Peyer's patch (tissue), 4 donors: ENCODE measurements at regions not wholly inside any gene's neighbourhood (a gene's known extent, or its start where the extent isn't known, plus 50 kb on each side); places are given as distances from the start of the nearest gene placed in this dataset.

Source experiments
- DNase-seq, 3 donors: peaks; one replicate each; pipeline ENCODE4 v3.0.0-alpha.2; 2017 to 2019
- H3K27ac ChIP-seq, 4 donors: fragments of 200-600 bp; sonication (generic); one replicate each; pipeline ENCODE4 v1.5.1; 2016 to 2019
- H3K27me3 ChIP-seq, 2 donors: fragments of 200-600 bp; sonication (generic); one replicate each; pipeline ENCODE4 v1.5.1; 2019
- H3K36me3 ChIP-seq, 3 donors: fragments of 200-600 bp; sonication (generic); one replicate each; pipeline ENCODE4 v1.5.1; 2016 to 2019
- H3K4me1 ChIP-seq, 4 donors: fragments of 200-600 bp; sonication (generic); one replicate each; pipeline ENCODE4 v1.5.1; 2016 to 2019
- H3K4me3 ChIP-seq, 4 donors: fragments of 200-600 bp; sonication (generic); 1 replicate in 3 of 4; 2 replicates in 1 of 4; pipeline ENCODE4 v1.5.1; 2016 to 2019; ENCODE audit warnings: mild to moderate bottlenecking in 1 of 4
- H3K9me3 ChIP-seq, 4 donors: fragments of 200-600 bp; sonication (generic); one replicate each; pipeline ENCODE4 v1.5.1; 2016 to 2019; ENCODE audit warnings: mild to moderate bottlenecking in 1 of 4
- POLR2A ChIP-seq, 2 donors: fragments of 450-650 bp; IDR thresholded peaks; one replicate each; pipeline ENCODE4 v1.5.1; 2017; ENCODE audit warnings: antibody characterized with exemption in 2 of 2, mild to moderate bottlenecking in 2 of 2, moderate library complexity in 2 of 2
- TF ChIP-seq, protein P1 (sequence below), 6 experiments: fragments of 450-650 bp in 4 of 6; fragments of 200-600 bp in 2 of 6; sonication (generic) in 1 of 6; IDR thresholded peaks; one replicate each; pipeline ENCODE4 v1.5.1; 2017 to 2019; ENCODE audit warnings: antibody characterized with exemption in 6 of 6, mild to moderate bottlenecking in 3 of 6, moderate library complexity in 1 of 6

DNA sequence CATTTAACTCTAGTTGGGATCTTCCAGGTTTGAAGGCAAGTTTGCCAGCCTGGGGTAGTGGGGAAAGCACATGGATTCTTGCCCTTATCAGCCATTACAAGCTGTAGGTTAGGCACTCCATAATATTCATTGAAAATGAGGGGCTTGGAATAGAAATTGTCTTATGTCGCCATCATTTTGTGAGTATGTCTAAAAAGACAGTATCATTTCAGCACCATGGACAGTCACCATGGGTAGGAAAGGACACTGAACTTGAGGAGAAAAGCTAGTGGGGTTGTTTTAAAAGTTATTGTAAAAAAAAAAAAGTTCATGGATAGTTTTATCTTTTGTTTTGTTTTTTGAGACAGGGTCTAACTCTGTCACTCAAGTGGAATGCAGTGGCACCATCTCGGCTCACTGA lies 356.1 kb downstream of the HNRNPD start:
- no peak for DNase-seq
- H3K36me3 ChIP-seq = no peaks in the 10 kb centered on the region

DNA sequence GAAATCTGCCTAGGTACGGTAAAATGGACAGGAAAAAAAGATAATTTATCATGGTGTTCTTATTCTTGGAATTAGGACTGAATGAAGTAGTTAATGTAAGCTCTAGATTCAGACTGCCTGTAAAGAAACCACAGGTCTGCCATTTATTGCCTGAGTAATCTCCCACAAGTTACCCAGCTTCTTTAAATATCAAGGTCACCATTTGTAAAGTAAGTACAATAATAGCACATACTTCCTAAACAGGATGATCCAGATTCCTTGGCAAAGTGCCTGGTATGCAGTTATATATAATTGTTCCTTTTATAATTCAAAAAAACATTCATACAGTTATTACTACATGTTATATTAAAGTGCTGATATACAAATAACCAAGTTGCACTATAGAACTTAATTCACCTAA lies 368.6 kb downstream of the HNRNPD start:
- Histone ChIP-seq H3K9me3 (peaks cover 0 to 5% (median 0%) of the 10 kb centered on the region in 4 donors), H3K27me3 (no peaks in the 10 kb centered on the region), H3K27ac (no peak overlapping the region), H3K4me1 (no peaks in the 10 kb centered on the region), H3K4me3 (no peak overlapping the region), H3K36me3 (no peaks in the 10 kb centered on the region)
- no peak for DNase-seq
- TF ChIP-seq POLR2A (IDR thresholded peaks at IDR 0.05) = no peak
- TF ChIP-seq, protein P1, sequence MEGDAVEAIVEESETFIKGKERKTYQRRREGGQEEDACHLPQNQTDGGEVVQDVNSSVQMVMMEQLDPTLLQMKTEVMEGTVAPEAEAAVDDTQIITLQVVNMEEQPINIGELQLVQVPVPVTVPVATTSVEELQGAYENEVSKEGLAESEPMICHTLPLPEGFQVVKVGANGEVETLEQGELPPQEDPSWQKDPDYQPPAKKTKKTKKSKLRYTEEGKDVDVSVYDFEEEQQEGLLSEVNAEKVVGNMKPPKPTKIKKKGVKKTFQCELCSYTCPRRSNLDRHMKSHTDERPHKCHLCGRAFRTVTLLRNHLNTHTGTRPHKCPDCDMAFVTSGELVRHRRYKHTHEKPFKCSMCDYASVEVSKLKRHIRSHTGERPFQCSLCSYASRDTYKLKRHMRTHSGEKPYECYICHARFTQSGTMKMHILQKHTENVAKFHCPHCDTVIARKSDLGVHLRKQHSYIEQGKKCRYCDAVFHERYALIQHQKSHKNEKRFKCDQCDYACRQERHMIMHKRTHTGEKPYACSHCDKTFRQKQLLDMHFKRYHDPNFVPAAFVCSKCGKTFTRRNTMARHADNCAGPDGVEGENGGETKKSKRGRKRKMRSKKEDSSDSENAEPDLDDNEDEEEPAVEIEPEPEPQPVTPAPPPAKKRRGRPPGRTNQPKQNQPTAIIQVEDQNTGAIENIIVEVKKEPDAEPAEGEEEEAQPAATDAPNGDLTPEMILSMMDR (IDR thresholded peaks at IDR 0.05) = no peak

More for the DNA sequence above, 356.1 kb downstream of the HNRNPD start:
- Histone ChIP-seq H3K9me3 (no peaks in the 10 kb centered on the region), H3K27me3 (no peaks in the 10 kb centered on the region), H3K4me3 (no peak overlapping the region), H3K4me1 (no peaks in the 10 kb centered on the region), H3K27ac (no peak overlapping the region)
- TF ChIP-seq, protein P1 (IDR thresholded peaks at IDR 0.05) = no peak
- no peak for TF ChIP-seq POLR2A (IDR thresholded peaks at IDR 0.05)

- Histone ChIP-seq H3K4me3 (no peak overlapping the region), H3K27ac (no peak overlapping the region), H3K27me3 (no peaks in the 10 kb centered on the region), H3K36me3 (no peaks in the 10 kb centered on the region), H3K4me1 (no peaks in the 10 kb centered on the region), H3K9me3 (peaks cover 0 to 2% (median 0%) of the 10 kb centered on the region in 4 donors)
- TF ChIP-seq, protein P1 (IDR thresholded peaks at IDR 0.05) = no peak
- no peak for TF ChIP-seq POLR2A (IDR thresholded peaks at IDR 0.05)
- DNase-seq = no peak
Measured at GRCh38 chr4:81997313-81997712, 376.5 kb downstream of the HNRNPD start.

DNA sequence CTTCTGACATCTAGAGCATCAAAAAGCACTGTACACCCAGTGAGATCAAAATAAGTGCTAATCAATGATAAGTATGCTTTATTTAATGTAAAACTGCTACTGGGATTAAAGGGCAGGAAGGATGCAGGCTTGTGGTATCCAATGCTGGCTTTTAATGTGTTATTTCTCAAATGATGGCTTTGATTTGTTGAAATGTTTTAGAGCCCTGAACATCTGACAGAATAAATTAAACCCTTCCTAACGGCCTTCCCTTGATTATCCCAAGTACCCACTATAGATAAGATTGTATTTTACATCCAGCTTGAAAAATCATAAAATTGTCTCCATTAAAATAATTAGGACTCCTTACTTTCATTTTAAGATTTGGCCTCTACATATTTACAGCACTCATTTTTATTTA lies 382.9 kb downstream of the HNRNPD start:
- no peak for DNase-seq
- Histone ChIP-seq H3K36me3 (no peaks in the 10 kb centered on the region), H3K27me3 (no peaks in the 10 kb centered on the region), H3K4me1 (no peaks in the 10 kb centered on the region), H3K4me3 (no peak overlapping the region), H3K27ac (no peak overlapping the region), H3K9me3 (no peaks in the 10 kb centered on the region)
- TF ChIP-seq, protein P1 (IDR thresholded peaks at IDR 0.05) = no peak

- TF ChIP-seq, protein P1 (IDR thresholded peaks at IDR 0.05) = no peak
- TF ChIP-seq POLR2A (IDR thresholded peaks at IDR 0.05) = no peak
- H3K27me3 ChIP-seq = no peaks in the 10 kb centered on the region
- no peak for DNase-seq
- H3K4me3 ChIP-seq = no peak overlapping the region
- H3K4me1 ChIP-seq = no peaks in the 10 kb centered on the region
- no peaks in the 10 kb centered on the region for H3K36me3 ChIP-seq
- no peaks in the 10 kb centered on the region for H3K9me3 ChIP-seq
- no peak overlapping the region for H3K27ac ChIP-seq
Measured at GRCh38 chr4:81990211-81990610, 383.6 kb downstream of the HNRNPD start.

- no peak overlapping the region for H3K4me3 ChIP-seq
- no peak for TF ChIP-seq POLR2A (IDR thresholded peaks at IDR 0.05)
- TF ChIP-seq, protein P1 (IDR thresholded peaks at IDR 0.05) = no peak
- no peaks in the 10 kb centered on the region for H3K4me1 ChIP-seq
- no peak overlapping the region for H3K27ac ChIP-seq
- H3K36me3 ChIP-seq = no peaks in the 10 kb centered on the region
- no peak for DNase-seq
- no peaks in the 10 kb centered on the region for H3K27me3 ChIP-seq
- no peaks in the 10 kb centered on the region for H3K9me3 ChIP-seq
Measured at GRCh38 chr4:81989202-81989601, 384.6 kb downstream of the HNRNPD start.
